ENCODE measurements at regions not wholly inside any gene's neighbourhood (a gene's known extent, or its start where the extent isn't known, plus 50 kb on each side); places are given as distances from the start of the nearest gene placed in this dataset.

- Histone ChIP-seq H3K4me1 (ENCODE audit: control insufficient read depth in 1 of 2, insufficient read depth in 2 of 2, low read length in 2 of 2) (no peaks in the 10 kb centered on the region), H2AFZ (ENCODE audit: low read depth, low read length, poor library complexity, severe bottlenecking) (no peak overlapping the region), H3K79me2 (ENCODE audit: insufficient read depth, low read length) (no peaks in the 10 kb centered on the region), H3K36me3 (ENCODE audit: control insufficient read depth in 1 of 2, insufficient read depth in 2 of 2, low read length in 2 of 2) (no peaks in the 10 kb centered on the region), H3K9me3 (ENCODE audit: control insufficient read depth in 1 of 2, insufficient read depth in 1 of 2, low read depth in 1 of 2, low read length in 2 of 2) (no peaks in the 10 kb centered on the region), H3K27me3 (ENCODE audit: insufficient read depth, low read length) (no peaks in the 10 kb centered on the region), H3K4me3 (replicated peaks in 1 of 2; ENCODE audit: low read depth in 1 of 2, low read length in 2 of 2) (no peak overlapping the region), H4K20me1 (ENCODE audit: insufficient read depth) (no peaks in the 10 kb centered on the region), H3K4me2 (ENCODE audit: low read length) (no peak overlapping the region), H3K27ac (ENCODE audit: low read depth, low read length) (no peak overlapping the region), H3K9me2 (ENCODE audit: insufficient read depth) (no peaks in the 10 kb centered on the region), H3K9ac (ENCODE audit: low read length) (no peak overlapping the region)
- POLR2A ChIA-PET, result no interaction called here
- DNase-seq (ENCODE audit: low read depth, low spot score) (no peak), ATAC-seq (no peak)
- no peak for TF ChIP-seq ATF3 (IDR thresholded peaks at IDR 0.05)
- no peak for TF ChIP-seq EZH2phosphoT487 (IDR thresholded peaks at IDR 0.05; ENCODE audit: borderline replicate concordance)
- TF ChIP-seq FOSL1 (IDR thresholded peaks at IDR 0.05; ENCODE audit: low read depth), result no peak
- TF ChIP-seq ZNF274 (IDR thresholded peaks at IDR 0.05; ENCODE audit: low read depth, low read length), result no peak
- no peak for TF ChIP-seq CTCF (IDR thresholded peaks at IDR 0.05 in 2 of 3, conservative IDR thresholded peaks at IDR 0.05 in 1 of 3; ENCODE audit: borderline replicate concordance in 1 of 3, insufficient read depth in 1 of 3, low read depth in 2 of 3, low read length in 2 of 3)
- TF ChIP-seq SRF (IDR thresholded peaks at IDR 0.05; ENCODE audit: low read depth), result no peak
- no peak for TF ChIP-seq CBX3 (IDR thresholded peaks at IDR 0.05; ENCODE audit: low read depth)
- TF ChIP-seq EGR1 (IDR thresholded peaks at IDR 0.05; ENCODE audit: low read depth), result no peak
- no peak for TF ChIP-seq JUND (IDR thresholded peaks at IDR 0.05)
- no peak for TF ChIP-seq SP1 (IDR thresholded peaks at IDR 0.05; ENCODE audit: low read depth)
- TF ChIP-seq YY1 (IDR thresholded peaks at IDR 0.05; ENCODE audit: extremely low read depth, insufficient replicate concordance, low read depth, low read length), result no peak
- TF ChIP-seq ZBTB33 (IDR thresholded peaks at IDR 0.05; ENCODE audit: extremely low read depth, insufficient replicate concordance, low read length), result no peak
- no peak for TF ChIP-seq TCF7L2 (IDR thresholded peaks at IDR 0.05; ENCODE audit: borderline replicate concordance, extremely low read depth, insufficient read depth, insufficient read length)
- TF ChIP-seq ZFX (IDR thresholded peaks at IDR 0.05), result no peak
- no peak for TF ChIP-seq ELF1 (IDR thresholded peaks at IDR 0.05; ENCODE audit: borderline replicate concordance, low read depth)
- TF ChIP-seq POLR2AphosphoS5 (IDR thresholded peaks at IDR 0.05; ENCODE audit: low read depth, low read length), result no peak
- TF ChIP-seq SIN3A (IDR thresholded peaks at IDR 0.05; ENCODE audit: low read depth), result no peak
- TF ChIP-seq EZH2 (IDR thresholded peaks at IDR 0.05), result no peak
- TF ChIP-seq RAD21 (IDR thresholded peaks at IDR 0.05; ENCODE audit: low read depth), result no peak
- no TSS peak for BruUV-seq (replicated peaks)
- RAD21 ChIA-PET (ENCODE audit: low non-redundant PET in 1 of 2, low total read pairs in 2 of 2, uncharacterized antibody in 2 of 2, unreplicated experiment in 2 of 2), result no interaction called here
- CTCF ChIA-PET, result no interaction called here
- intact Hi-C loops (cut with micrococcal nuclease), result no loop called here
Observed at GRCh38 chr11:70606951-70607330, 208.6 kb downstream of the CTTN start.
